Coronary artery (tissue), 2 donors: ENCODE measurements at regions not wholly inside any gene's neighbourhood (a gene's known extent, or its start where the extent isn't known, plus 50 kb on each side); places are given as distances from the start of the nearest gene placed in this dataset.

ENCODE experiments used
- DNase-seq: peaks from one replicate; pipeline ENCODE4 v3.0.0-alpha.2; 2017; ENCODE audit warnings: low spot score
- H3K27ac ChIP-seq, 2 donors: fragments of 200-600 bp; sonication (generic); one replicate each; pipeline ENCODE4 v1.5.1; 2016 to 2019
- H3K4me3 ChIP-seq: fragments of 200-600 bp; sonication (generic); 2 replicates; pipeline ENCODE4 v1.5.1; 2016; ENCODE audit warnings: mild to moderate bottlenecking, moderate library complexity
- CTCF ChIP-seq: fragments of 200-600 bp; sonication (generic); IDR thresholded peaks from one replicate; pipeline ENCODE4 v1.5.1; 2019; ENCODE audit warnings: antibody characterized with exemption

- H3K27ac ChIP-seq: peak overlapping the region in 1 of 2 donors; percentile 20
- TF ChIP-seq CTCF: no peak
- peak overlapping the region; percentile 26 for H3K4me3 ChIP-seq
Measured at GRCh38 chr4:186936496-186937375, 213.1 kb upstream of the FAT1 start.

GRCh38 chr4:186939226-186939625 is 215.6 kb upstream of the FAT1 start:
- no peak for DNase-seq
- H3K4me3 ChIP-seq: no peak overlapping the region
- TF ChIP-seq CTCF: no peak
- no peak overlapping the region for H3K27ac ChIP-seq

More at GRCh38 chr4:186936496-186937375, 213.1 kb upstream of the FAT1 start:
- DNase-seq: no peak

GRCh38 chr4:186939766-186940165 is 216.1 kb upstream of the FAT1 start:
- TF ChIP-seq CTCF: no peak

GRCh38 chr4:186940476-186940875 is 216.8 kb upstream of the FAT1 start:
- H3K4me3 ChIP-seq: no peak overlapping the region
- H3K27ac ChIP-seq: no peak overlapping the region
- TF ChIP-seq CTCF: no peak
- DNase-seq: no peak

More at GRCh38 chr4:186939766-186940165, 216.1 kb upstream of the FAT1 start:
- Histone ChIP-seq H3K27ac (no peak overlapping the region), H3K4me3 (no peak overlapping the region)
- no peak for DNase-seq

- DNase-seq: no peak
- TF ChIP-seq CTCF: no peak
- H3K27ac ChIP-seq: no peak overlapping the region
- no peak overlapping the region for H3K4me3 ChIP-seq
Measured at GRCh38 chr4:186942758-186943377, 219.2 kb upstream of the FAT1 start.

GRCh38 chr4:186943411-186943810 is 219.8 kb upstream of the FAT1 start:
- Histone ChIP-seq H3K27ac (no peak overlapping the region), H3K4me3 (no peak overlapping the region)
- no peak for DNase-seq
- no peak for TF ChIP-seq CTCF
